ENCODE measurements at regions not wholly inside any gene's neighbourhood (a gene's known extent, or its start where the extent isn't known, plus 50 kb on each side); places are given as distances from the start of the nearest gene placed in this dataset.
A peak's percentile ranks its signal among the peaks of the same experiment; 100 is the strongest.
"Not testable (repeated sequence)": the region's sequence is repeated elsewhere in the genome, so short reads cannot be mapped to it uniquely, and the experiment has no call there.

DNA sequence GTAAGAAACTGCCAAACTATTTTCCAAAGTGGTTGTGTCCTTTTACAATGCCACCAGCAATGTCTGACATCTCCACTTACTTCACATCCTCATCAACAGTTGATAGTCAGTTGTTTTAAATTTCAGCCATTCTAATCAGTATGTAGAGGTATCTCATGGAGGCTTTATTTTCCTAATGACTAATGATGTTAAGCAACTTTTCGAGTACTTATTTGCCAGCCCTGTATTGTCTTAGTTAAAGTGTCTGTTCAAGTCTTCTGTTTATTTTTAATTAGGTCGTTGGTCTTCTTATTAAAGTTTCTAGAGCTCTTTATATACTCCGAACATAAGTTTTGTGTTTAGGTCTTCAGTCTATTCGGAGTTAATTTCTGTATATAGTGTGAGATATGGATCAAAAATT is 54.9 kb upstream of the NBPF12 start:
- in situ Hi-C loops (cut with HindIII; ENCODE audit: low sequenced_read_pairs); H3K4me3 ChIP-seq (ENCODE audit: low read depth, low read length); DNase-seq (ENCODE audit: low read depth): not testable (repeated sequence)

DNA sequence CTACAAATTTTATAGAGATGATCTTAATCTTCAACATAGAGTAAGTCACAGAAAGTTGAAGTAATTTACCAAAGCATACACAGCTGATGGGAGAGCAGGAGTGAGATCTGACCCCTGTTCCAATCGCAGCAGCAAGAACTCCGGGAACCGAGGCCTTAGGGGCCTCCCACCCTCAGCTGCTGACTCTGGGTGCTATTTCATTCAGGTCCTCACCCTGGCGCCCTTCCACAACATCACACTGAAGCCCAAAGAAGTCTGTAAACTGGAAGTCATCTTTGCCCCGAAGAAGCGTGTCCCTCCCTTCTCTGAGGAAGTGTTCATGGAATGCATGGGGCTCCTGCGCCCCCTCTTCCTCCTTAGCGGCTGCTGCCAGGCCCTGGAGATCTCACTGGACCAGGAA is 57.0 kb upstream of the NBPF12 start:
- DNase-seq (ENCODE audit: low read depth); in situ Hi-C loops (cut with HindIII; ENCODE audit: low sequenced_read_pairs); H3K4me3 ChIP-seq (ENCODE audit: low read depth, low read length): not testable (repeated sequence)

DNA sequence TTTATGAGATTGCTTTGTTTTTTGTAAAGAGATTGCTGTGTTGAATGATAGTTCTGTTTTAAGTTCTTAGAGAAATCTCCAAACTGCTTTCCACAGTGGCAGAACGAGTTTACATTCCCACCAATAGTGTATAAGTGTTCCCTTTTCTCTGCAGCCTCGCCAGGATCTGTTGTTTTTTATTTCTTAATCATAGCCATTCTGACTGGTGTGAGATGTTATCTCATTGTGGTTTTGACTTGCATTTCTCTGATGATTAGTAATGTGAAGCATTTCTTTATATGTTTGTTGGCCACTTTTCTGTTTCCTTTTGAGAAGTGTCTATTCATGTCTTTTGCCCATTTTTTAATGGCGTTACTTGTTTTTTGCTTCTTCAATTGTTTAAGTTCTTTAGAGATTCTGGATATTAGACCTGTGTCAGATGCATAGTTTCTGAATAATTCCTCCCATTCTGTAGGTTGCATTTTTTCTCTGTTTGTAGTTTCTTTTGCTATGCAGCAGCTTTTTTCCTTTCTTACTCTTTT is 74.3 kb upstream of the NBPF12 start:
- H3K4me3 ChIP-seq (ENCODE audit: low read depth, low read length); DNase-seq (ENCODE audit: low read depth); in situ Hi-C loops (cut with HindIII; ENCODE audit: low sequenced_read_pairs): not testable (repeated sequence)

DNA sequence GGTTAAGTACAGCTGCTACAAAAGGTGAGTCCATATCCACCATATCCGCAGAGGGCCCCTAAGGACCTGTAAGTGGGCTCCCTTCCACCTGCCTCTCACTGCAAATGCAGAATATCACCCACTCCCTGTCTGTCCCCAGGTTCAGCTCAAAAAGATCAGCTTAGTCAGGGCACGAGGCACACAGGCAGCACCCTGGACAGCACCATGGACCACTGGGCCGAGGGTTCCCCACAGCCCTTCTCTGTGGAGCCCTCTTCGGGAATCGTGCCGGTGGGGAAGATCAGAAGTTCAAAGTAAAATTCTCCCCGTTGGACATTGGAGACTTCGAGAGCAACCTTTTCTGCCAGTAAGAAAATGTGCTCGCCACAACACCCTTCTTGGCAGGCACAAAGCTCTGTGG is 85.0 kb upstream of the NBPF12 start:
- DNase-seq (ENCODE audit: low read depth); in situ Hi-C loops (cut with HindIII; ENCODE audit: low sequenced_read_pairs); H3K4me3 ChIP-seq (ENCODE audit: low read depth, low read length): not testable (repeated sequence)

DNA sequence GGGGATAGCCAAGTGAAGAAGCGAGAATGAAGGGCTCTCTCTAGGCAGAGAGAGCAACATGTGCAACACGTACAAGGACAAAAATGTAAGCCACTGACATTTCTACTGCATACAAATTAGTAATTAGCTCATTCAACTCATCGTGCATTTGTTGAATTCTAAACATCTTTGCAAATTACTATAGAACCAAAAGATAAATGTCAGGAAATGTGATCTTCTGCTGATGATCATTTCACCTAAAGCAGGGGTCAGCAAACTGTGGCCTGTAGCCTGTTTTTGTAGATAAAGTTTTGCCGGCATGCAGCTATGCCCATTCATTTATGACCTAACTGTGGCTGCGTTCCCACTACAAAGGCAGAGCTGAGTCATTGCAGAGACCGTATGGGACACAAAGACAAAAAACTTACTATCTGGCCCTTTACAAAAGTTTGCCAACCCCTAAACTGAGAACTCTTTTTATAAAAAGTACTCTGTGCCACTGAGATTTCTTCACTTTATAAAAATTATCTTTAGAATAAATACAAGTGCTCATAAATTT is 87.7 kb upstream of the NBPF12 start:
- in situ Hi-C loops (cut with HindIII; ENCODE audit: low sequenced_read_pairs); H3K4me3 ChIP-seq (ENCODE audit: low read depth, low read length); DNase-seq (ENCODE audit: low read depth): not testable (repeated sequence)

DNA sequence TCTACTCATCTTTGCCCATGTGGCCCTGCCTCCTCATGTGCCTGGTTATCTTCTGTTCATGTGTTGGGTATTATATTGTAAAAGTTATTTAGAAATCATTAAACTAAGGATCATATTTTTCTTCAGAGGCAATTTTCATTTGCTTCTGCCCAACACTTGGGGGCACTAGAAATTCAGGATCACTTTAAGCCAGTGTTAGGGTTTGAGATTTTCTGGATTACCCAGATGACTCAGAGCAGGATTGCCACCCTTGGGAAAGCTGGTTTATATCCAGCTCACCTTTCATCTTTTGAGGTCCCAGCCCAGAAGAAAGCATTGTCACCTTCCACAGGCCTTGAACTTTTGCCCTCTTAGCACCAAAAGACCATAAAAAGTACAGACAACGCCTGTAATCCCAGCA is 99.4 kb upstream of the NBPF12 start:
- H3K4me3 ChIP-seq (ENCODE audit: low read depth, low read length); DNase-seq (ENCODE audit: low read depth); in situ Hi-C loops (cut with HindIII; ENCODE audit: low sequenced_read_pairs): not testable (repeated sequence)

DNA sequence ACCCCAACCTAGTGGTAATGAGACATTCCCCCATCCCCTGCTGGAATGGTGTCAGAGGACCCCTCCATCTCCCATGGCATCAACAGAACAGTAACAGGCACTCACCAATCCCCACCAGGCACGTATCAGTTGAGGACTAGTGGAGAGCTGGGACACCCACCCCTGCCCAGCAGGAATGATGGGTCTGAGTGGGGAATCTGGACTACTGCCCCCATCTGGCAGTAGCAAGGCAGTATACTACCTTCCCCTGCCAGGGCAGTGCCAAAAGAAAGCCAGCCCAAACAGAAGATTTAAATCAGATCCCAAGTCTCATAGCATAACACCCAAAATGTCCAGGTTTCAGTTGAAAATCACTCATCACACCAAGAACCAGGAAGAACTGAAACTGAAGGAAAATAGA is 111.2 kb upstream of the NBPF12 start:
- H3K4me3 ChIP-seq (ENCODE audit: low read depth, low read length); in situ Hi-C loops (cut with HindIII; ENCODE audit: low sequenced_read_pairs); DNase-seq (ENCODE audit: low read depth): not testable (repeated sequence)

DNA sequence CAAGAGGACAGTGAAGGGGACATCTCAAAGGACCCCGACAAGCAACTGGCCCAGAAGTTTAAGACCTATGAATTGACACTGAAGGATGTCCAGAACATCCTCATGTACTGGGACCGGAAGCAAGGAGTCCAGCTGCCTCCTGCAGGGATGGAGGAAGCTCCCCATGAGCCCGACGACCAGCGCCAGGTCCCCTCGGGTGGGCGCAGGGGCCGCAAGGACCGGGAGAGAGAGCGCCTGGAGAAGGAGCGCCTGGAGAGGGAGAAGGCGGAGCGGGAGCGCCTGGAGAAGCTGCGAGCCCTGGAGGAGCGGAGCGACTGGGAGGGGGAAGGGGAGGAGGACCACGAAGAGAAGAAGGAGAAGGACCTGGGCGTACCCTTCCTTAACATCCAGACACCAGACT is 143.9 kb upstream of the NBPF12 start:
- in situ Hi-C loops (cut with HindIII; ENCODE audit: low sequenced_read_pairs); DNase-seq (ENCODE audit: low read depth); H3K4me3 ChIP-seq (ENCODE audit: low read depth, low read length): not testable (repeated sequence)

DNA sequence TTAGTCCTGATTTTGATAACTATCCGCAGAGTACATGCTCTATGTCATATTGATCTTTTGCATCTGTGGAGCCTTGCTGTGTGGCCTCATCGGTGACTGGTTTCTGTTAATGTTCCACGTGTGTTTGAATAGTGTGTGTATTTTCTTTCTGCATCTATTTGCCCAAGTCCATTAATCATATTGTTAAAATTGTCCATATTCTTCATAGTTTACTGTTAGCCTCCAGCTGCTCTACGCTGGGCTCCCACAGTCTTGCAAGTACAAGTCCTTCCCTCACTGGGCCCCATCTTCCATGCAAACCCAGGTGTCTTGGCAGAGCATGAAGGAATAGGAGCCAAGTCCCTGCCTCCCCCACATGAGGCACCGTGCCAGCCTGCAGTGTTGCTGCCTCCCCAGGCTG is 145.4 kb upstream of the NBPF12 start:
- DNase-seq (ENCODE audit: low read depth); H3K4me3 ChIP-seq (ENCODE audit: low read depth, low read length); in situ Hi-C loops (cut with HindIII; ENCODE audit: low sequenced_read_pairs): not testable (repeated sequence)

DNA sequence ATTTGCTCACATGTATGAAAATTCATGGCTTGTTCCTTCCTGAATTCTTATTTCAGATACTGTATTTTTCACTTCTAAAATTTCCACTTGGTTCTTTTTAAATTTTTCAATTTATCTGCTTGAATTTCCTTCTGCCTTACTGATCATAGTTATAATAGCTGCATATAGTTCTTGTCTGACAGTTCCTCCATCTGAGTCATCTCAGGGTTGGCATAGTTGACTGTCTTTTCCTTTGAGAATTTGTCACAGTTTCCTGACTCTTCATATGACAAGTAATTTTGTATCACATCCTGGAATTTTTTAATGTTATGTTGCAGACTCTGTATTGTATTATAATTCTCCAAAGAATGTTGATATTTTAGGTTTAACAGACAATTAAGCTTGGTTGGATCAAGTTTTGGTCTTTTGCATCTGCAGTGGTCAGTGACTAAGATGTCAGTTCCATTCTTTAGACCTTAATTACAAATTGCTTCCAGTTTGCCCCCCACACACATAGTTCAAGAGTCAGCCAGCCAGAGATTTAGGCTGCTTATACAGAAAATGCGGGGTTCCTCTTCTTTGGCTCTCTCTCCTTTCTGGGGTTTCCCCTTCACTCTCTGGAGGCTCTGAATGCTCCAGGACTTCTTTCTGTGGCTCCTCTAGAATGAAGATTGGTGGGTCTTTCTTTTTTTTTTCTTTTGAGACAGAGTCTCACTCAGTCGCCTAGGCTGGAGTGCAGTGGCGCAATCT is 153.7 kb upstream of the NBPF12 start:
- H3K4me3 ChIP-seq (ENCODE audit: low read depth, low read length); DNase-seq (ENCODE audit: low read depth); in situ Hi-C loops (cut with HindIII; ENCODE audit: low sequenced_read_pairs): not testable (repeated sequence)

DNA sequence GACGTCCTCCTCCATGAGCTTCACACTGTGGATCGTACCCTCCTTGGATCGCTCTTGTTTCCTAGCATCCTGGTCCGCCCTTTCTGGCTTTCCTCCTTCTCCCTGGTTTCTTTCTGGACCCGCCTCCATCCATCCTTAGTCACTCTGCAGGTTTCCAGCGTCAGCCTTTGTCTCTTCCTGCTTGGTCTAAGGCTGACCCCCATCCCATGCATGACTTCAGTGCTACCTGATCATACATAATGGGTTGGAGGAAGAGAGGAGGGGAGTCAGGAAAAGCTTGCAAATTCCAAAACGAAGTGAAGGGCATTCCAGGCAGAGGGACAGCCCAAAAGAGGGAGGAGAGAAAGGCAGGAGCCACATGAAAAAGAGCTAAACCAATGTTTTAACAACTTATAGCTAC is 156.9 kb upstream of the NBPF12 start:
- H3K4me3 ChIP-seq (ENCODE audit: low read depth, low read length); DNase-seq (ENCODE audit: low read depth); in situ Hi-C loops (cut with HindIII; ENCODE audit: low sequenced_read_pairs): not testable (repeated sequence)

DNA sequence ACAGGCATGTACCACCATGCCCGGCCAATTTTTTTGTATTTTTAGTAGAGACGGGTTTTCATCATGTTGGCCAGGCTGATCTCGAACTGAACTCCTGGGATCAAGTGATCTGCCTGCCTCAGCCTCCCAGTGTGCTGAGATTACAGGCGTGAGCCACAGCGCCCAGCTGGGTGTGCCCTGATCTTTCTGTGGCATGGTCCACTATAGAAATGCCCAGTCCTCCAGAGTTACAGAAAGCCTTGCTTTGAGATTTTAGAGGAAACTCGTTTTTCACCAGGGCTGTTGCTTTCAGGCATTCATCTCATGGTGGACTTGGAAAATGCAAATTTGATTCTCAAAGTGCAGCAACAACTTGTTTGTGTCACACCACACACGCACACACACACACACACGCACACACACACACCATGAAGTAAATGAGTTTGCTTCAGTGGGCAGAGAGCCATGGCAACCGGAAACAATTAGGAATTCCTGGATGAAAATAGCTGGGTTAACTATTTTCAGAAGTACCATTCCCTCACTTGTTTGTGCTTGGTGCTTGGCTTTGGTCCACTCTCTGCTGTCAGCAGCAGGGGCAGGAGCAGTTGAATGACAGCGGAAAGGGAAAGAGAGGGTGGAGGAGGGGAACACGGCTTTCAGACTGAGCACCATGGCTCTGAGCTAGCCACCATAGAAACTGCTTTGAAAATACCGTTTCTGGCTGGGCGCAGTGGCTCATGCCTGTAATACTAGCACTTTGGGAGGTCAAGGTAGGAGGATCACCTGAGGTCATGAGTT is 160.1 kb upstream of the NBPF12 start:
- in situ Hi-C loops (cut with HindIII; ENCODE audit: low sequenced_read_pairs); H3K4me3 ChIP-seq (ENCODE audit: low read depth, low read length): not testable (repeated sequence)
- DNase-seq (ENCODE audit: low read depth), result peak; percentile 24

DNA sequence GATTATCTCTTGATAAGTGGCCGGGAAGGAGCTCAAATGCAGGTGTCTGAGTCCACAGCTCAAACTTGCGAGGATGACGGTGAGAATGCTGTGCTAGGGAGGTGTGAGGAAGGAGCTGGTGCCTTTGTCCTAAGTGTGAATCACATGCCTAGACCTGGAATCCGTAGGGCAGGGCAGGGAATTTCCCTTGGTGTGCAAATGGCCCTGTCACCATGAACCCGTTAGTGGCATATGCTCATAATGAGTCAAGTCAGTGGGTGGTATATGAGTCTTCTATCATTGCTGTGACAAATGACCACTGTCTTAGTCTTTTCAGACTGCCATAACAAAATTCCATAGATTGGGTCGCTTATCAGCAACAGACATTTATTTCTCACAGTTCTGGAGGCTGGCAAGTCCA is 163.1 kb upstream of the NBPF12 start:
- in situ Hi-C loops (cut with HindIII; ENCODE audit: low sequenced_read_pairs), result not testable (repeated sequence)

DNA sequence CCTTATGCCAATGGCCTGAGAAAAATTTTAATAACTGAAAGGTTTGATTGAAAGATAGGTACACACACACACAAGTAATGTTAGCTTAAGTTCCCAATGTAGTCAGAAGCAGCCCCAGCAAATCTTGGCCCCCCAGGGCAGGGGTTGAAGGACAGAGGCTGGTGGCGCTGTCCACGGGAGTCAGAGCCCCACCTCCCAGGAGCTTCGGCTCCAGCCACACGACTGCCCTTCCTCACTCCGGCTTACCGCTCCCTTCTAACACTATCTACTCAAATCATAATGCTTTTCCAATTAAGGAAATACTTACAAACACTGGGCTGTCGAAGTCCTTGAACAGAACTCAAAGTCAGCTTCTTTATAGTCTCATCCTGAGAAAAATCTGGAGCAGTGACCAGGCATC is 163.9 kb upstream of the NBPF12 start:
- in situ Hi-C loops (cut with HindIII; ENCODE audit: low sequenced_read_pairs); H3K4me3 ChIP-seq (ENCODE audit: low read depth, low read length); DNase-seq (ENCODE audit: low read depth): not testable (repeated sequence)

More for the DNA sequence above, 163.1 kb upstream of the NBPF12 start:
- not testable (repeated sequence) for DNase-seq (ENCODE audit: low read depth); H3K4me3 ChIP-seq (ENCODE audit: low read depth, low read length)

DNA sequence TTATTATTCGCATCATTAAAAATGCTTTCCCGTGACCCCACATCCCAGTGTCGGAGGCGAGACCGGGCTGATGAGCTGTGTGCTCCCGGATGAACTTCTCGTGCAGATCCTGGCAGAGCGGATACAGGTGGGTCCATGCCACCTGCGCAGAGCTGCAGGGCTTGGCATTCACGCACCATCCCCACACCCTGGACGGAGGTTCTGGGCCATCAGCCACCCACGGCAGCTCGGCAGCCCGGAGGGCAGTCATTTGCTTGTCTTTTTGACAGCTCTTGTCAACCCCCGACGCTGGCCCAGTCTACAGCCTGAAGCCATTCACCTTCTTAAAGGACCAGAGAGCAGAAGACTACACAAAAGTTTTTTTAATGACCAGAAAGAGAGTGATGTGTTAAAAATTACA is 166.7 kb upstream of the NBPF12 start:
- H3K4me3 ChIP-seq (ENCODE audit: low read depth, low read length); DNase-seq (ENCODE audit: low read depth); in situ Hi-C loops (cut with HindIII; ENCODE audit: low sequenced_read_pairs): not testable (repeated sequence)

DNA sequence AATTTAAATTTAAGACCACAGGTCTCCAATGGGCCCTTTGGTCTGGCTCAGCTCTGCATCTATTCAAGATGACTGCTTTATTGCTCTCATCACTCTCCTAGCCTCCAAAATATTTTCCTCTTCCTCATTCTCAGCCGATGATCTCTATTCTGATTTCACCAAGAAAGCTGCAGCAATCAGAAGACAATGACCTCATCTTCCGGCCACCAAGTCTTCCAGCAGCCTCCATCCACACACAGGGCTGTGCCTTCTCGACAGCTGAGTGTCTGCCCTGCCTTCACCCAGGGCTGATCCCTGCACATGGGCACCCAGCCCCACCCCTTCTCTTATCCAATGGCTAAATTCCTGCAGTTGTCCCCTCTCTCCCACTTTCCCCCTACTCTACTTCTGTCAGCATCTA is 167.1 kb upstream of the NBPF12 start:
- in situ Hi-C loops (cut with HindIII; ENCODE audit: low sequenced_read_pairs); H3K4me3 ChIP-seq (ENCODE audit: low read depth, low read length); DNase-seq (ENCODE audit: low read depth): not testable (repeated sequence)

DNA sequence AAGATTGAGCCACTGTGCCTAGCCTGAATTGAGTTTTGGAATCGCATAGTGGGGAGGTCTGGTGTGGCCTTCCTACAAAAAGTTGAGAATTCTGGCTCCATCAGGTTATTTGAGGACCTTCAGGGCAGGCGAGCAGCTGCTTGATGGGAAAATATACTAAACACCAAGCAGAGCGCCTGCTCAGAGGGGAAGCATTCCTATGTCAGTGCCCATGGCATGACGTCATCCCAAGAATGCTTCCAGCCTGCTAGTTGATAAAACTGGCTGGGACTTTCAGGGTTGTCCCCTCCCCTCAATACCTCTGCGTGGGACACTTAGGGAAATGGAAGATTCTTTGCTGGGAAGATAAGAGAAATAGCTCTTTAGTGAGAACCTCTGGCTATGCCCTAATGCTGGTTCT is 174.9 kb upstream of the NBPF12 start:
- in situ Hi-C loops (cut with HindIII; ENCODE audit: low sequenced_read_pairs); H3K4me3 ChIP-seq (ENCODE audit: low read depth, low read length); DNase-seq (ENCODE audit: low read depth): not testable (repeated sequence)

DNA sequence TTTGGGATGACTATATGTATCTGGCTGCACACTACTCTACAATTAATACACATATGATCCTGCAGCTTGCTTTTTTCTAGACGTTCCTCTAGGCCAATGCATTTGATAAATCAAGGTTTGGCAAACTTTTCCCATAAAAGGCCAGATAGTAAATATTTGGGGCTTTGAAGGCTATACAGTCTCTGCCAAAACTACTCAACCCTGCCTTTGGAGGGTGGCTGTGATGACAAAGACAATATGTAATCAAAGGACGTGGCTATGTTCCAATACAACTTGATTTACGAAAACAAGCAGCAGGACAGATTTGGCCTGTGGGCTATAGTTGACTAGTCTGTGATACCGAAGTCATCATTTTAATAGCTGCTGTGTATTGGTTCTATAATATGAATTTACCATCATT is 181.3 kb upstream of the NBPF12 start:
- H3K4me3 ChIP-seq (ENCODE audit: low read depth, low read length); in situ Hi-C loops (cut with HindIII; ENCODE audit: low sequenced_read_pairs); DNase-seq (ENCODE audit: low read depth): not testable (repeated sequence)

Data from astrocyte of the cerebellum (primary cell).